Endodermal cell (in vitro differentiated cells): ENCODE measurements at regions not wholly inside any gene's neighbourhood (a gene's known extent, or its start where the extent isn't known, plus 50 kb on each side); places are given as distances from the start of the nearest gene placed in this dataset.

Source experiments
- DNase-seq: peaks from one replicate; pipeline ENCODE4 v3.0.0-alpha.2; 2017
- H3K27ac ChIP-seq: 2 replicates; pipeline ENCODE4 v1.5.1; 2013; ENCODE audit warnings: mild to moderate bottlenecking, low read depth, low read length, moderate library complexity
- H3K27me3 ChIP-seq: 2 replicates; pipeline ENCODE4 v1.6.1; 2013; ENCODE audit warnings: mild to moderate bottlenecking, low read length, moderate library complexity; ENCODE audit not compliant: insufficient read depth, control insufficient read depth, poor library complexity, severe bottlenecking
- H3K36me3 ChIP-seq: 2 replicates; pipeline ENCODE4 v1.7.0; 2013; ENCODE audit warnings: mild to moderate bottlenecking, low read length, moderate library complexity; ENCODE audit not compliant: control insufficient read depth, insufficient read depth
- H3K4me1 ChIP-seq: one replicate; pipeline ENCODE4 v1.7.0; 2013; ENCODE audit warnings: low read length; ENCODE audit not compliant: control insufficient read depth, insufficient read depth
- H3K4me3 ChIP-seq: 2 replicates; pipeline ENCODE4 v1.5.1; 2013; ENCODE audit warnings: mild to moderate bottlenecking, low read length, moderate library complexity
- H3K9ac ChIP-seq: 2 replicates; pipeline ENCODE4 v1.6.1; 2013; ENCODE audit warnings: mild to moderate bottlenecking, low read length, moderate library complexity; ENCODE audit not compliant: poor library complexity, severe bottlenecking; ENCODE audit errors: extremely low read depth
- H3K9me3 ChIP-seq: 2 replicates; pipeline ENCODE4 v1.6.1; 2013; ENCODE audit warnings: mild to moderate bottlenecking, low read length, moderate library complexity; ENCODE audit not compliant: control insufficient read depth
- H3K27ac Mint-ChIP-seq: 2 replicates; pipeline ENCODE4 v1.8.0; 2020; ENCODE audit warnings: mixed read lengths
- H3K27me3 Mint-ChIP-seq: 2 replicates; pipeline ENCODE4 v1.8.0; 2021; ENCODE audit warnings: mild to moderate bottlenecking, mixed read lengths; ENCODE audit not compliant: insufficient read depth
- H3K36me3 Mint-ChIP-seq: 2 replicates; pipeline ENCODE4 v1.8.0; 2020; ENCODE audit warnings: low read depth, mixed read lengths
- H3K4me1 Mint-ChIP-seq: 2 replicates; pipeline ENCODE4 v1.8.0; 2020; ENCODE audit warnings: mixed read lengths
- H3K4me3 Mint-ChIP-seq: 2 replicates; pipeline ENCODE4 v1.8.0; 2020; ENCODE audit warnings: mild to moderate bottlenecking, moderate library complexity, mixed read lengths
- H3K9me3 Mint-ChIP-seq: 2 replicates; pipeline ENCODE4 v1.8.0; 2020; ENCODE audit warnings: mild to moderate bottlenecking, mixed read lengths
- CTCF ChIP-seq: fragments of 200-600 bp; sonication (generic); conservative IDR thresholded peaks from 2 replicates; pipeline ENCODE4 v1.5.0; 2021; ENCODE audit warnings: antibody characterized with exemption, mild to moderate bottlenecking
- WGBS, 2 experiments: methylation state at CpG; one replicate each; pipeline versions ENCODE4 v1.1.5 to v1.1.7; 2013; ENCODE audit warnings: missing lambda C conversion rate in 2 of 2, mixed read lengths in 1 of 2; ENCODE audit not compliant: insufficient coverage in 1 of 2, insufficient read length in 1 of 2; 5-methylcytosine and 5-hydroxymethylcytosine counted together

GRCh38 chr3:80285388-80285787 is 517.6 kb upstream of the ROBO1 start:
- Histone ChIP-seq H3K36me3 (no peaks in the 10 kb centered on the region), H3K4me1 (no peaks in the 10 kb centered on the region), H3K9me3 (no peaks in the 10 kb centered on the region), H3K27me3 (no peaks in the 10 kb centered on the region), H3K27ac (no peak overlapping the region), H3K9ac (no peak overlapping the region), H3K4me3 (no peak overlapping the region)
- DNase-seq, result no peak
- Mint-ChIP-seq H3K4me1 (no peaks in the 10 kb centered on the region), H3K4me3 (no peak overlapping the region), H3K36me3 (no peaks in the 10 kb centered on the region), H3K27ac (no peak overlapping the region), H3K9me3 (no peaks in the 10 kb centered on the region), H3K27me3 (no peaks in the 10 kb centered on the region)
- WGBS, 2 experiments, result 93% methylated on average over 1 of the region's 1 CpG; no CpG with 5 or more reads in 1 of the 2 experiments
- TF ChIP-seq CTCF, result no peak

- no peaks in the 10 kb centered on the region for H3K27me3 ChIP-seq
- no peaks in the 10 kb centered on the region for H3K36me3 ChIP-seq
- no peaks in the 10 kb centered on the region for H3K9me3 Mint-ChIP-seq
- H3K9ac ChIP-seq, result no peak overlapping the region
- no peaks in the 10 kb centered on the region for H3K36me3 Mint-ChIP-seq
- no peak for TF ChIP-seq CTCF
- H3K27ac ChIP-seq, result no peak overlapping the region
- H3K4me3 Mint-ChIP-seq, result no peak overlapping the region
- H3K4me1 Mint-ChIP-seq, result no peaks in the 10 kb centered on the region
- no peaks in the 10 kb centered on the region for H3K27me3 Mint-ChIP-seq
- WGBS, 2 experiments, result no CpG with 5 or more reads among the region's 2 CpGs
- H3K4me3 ChIP-seq, result no peak overlapping the region
- DNase-seq, result no peak
- no peaks in the 10 kb centered on the region for H3K9me3 ChIP-seq
- no peaks in the 10 kb centered on the region for H3K4me1 ChIP-seq
- no peak overlapping the region for H3K27ac Mint-ChIP-seq
These were observed 516.0 kb upstream of the ROBO1 start for GRCh38 chr3:80283783-80284182.

GRCh38 chr3:80278056-80278455 is 510.3 kb upstream of the ROBO1 start:
- WGBS, 2 experiments, result 91 to 95% methylated on average over 8 to 11 of the region's 11 CpGs

More at GRCh38 chr3:80278056-80278455, 510.3 kb upstream of the ROBO1 start:
- Histone ChIP-seq H3K4me1 (no peaks in the 10 kb centered on the region), H3K27me3 (no peaks in the 10 kb centered on the region), H3K9ac (no peak overlapping the region), H3K36me3 (no peaks in the 10 kb centered on the region), H3K27ac (no peak overlapping the region), H3K9me3 (no peaks in the 10 kb centered on the region), H3K4me3 (no peak overlapping the region)
- Mint-ChIP-seq H3K9me3 (no peaks in the 10 kb centered on the region), H3K27ac (no peak overlapping the region), H3K4me1 (no peaks in the 10 kb centered on the region), H3K36me3 (no peaks in the 10 kb centered on the region), H3K4me3 (no peak overlapping the region), H3K27me3 (no peaks in the 10 kb centered on the region)
- TF ChIP-seq CTCF, result no peak
- DNase-seq, result no peak
